ENCODE measurements at regions not wholly inside any gene's neighbourhood (a gene's known extent, or its start where the extent isn't known, plus 50 kb on each side); places are given as distances from the start of the nearest gene placed in this dataset.

DNA sequence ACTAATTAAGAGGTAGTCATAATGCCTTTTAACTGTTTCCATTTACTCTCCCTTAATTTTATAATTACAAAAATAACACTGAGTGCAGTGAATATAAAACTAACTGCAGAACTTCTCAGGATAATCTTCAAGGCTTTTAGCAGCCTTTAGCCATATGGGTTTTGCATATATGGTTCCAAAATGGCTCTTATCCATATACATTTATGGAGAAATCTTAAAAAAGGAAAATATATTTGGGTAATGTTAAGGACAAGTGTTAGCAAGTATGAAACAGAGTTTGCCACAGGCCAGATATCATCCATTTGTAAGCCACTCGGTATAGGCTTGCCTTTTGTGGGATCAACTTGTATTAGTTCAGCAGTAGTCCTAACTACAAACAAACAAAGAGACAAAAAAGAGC is 423.4 kb downstream of the PDHA2 start:
- TF ChIP-seq, protein P1, sequence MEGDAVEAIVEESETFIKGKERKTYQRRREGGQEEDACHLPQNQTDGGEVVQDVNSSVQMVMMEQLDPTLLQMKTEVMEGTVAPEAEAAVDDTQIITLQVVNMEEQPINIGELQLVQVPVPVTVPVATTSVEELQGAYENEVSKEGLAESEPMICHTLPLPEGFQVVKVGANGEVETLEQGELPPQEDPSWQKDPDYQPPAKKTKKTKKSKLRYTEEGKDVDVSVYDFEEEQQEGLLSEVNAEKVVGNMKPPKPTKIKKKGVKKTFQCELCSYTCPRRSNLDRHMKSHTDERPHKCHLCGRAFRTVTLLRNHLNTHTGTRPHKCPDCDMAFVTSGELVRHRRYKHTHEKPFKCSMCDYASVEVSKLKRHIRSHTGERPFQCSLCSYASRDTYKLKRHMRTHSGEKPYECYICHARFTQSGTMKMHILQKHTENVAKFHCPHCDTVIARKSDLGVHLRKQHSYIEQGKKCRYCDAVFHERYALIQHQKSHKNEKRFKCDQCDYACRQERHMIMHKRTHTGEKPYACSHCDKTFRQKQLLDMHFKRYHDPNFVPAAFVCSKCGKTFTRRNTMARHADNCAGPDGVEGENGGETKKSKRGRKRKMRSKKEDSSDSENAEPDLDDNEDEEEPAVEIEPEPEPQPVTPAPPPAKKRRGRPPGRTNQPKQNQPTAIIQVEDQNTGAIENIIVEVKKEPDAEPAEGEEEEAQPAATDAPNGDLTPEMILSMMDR (optimal IDR thresholded peaks at IDR 0.05 in 1 of 3, IDR thresholded peaks at IDR 0.05 in 1 of 3, conservative IDR thresholded peaks at IDR 0.05 in 1 of 3; ENCODE audit: extremely low read depth in 1 of 3, insufficient read depth in 2 of 3, low read length in 3 of 3) = no peak
- TF ChIP-seq EZH2 (IDR thresholded peaks at IDR 0.05; ENCODE audit: low read length) = no peak

Data from keratinocyte (primary cell).